WTC11 (cell line): ENCODE measurements at regions not wholly inside any gene's neighbourhood (a gene's known extent, or its start where the extent isn't known, plus 50 kb on each side); places are given as distances from the start of the nearest gene placed in this dataset.

Experiments used
- ATAC-seq: fragments of 200-7000 bp; cut with Tn5 transposase; 2 replicates; pipeline ENCODE4 v1.10.0; 2021; ENCODE audit warnings: mild to moderate bottlenecking, moderate library complexity
- CTCF ChIA-PET: fragments of 300-600 bp; sonication (Branson Sonifier 250); formaldehyde crosslinking; loops from one replicate; lab custom pipeline; 2021; ENCODE audit warnings: antibody characterized with exemption; lab: Charles Lee
- POLR2A ChIA-PET: fragments of 350-600 bp; sonication (Branson Sonifier 250); formaldehyde crosslinking; loops from one replicate; lab custom pipeline; 2021; ENCODE audit warnings: antibody characterized with exemption; lab: Charles Lee
- DNase-seq: peaks from one replicate; pipeline ENCODE4 v3.0.0; 2021; ENCODE audit warnings: low spot score
- H3K27ac Mint-ChIP-seq: 2 replicates; pipeline ENCODE4 v1.8.0; 2021; ENCODE audit warnings: mixed read lengths
- H3K27me3 Mint-ChIP-seq: 2 replicates; pipeline ENCODE4 v1.8.0; 2021; ENCODE audit warnings: low read depth, mild to moderate bottlenecking, moderate library complexity, mixed read lengths
- H3K36me3 Mint-ChIP-seq: 2 replicates; pipeline ENCODE4 v1.8.0; 2021; ENCODE audit warnings: mixed read lengths
- H3K4me1 Mint-ChIP-seq: 2 replicates; pipeline ENCODE4 v1.8.0; 2022; ENCODE audit warnings: mixed read lengths
- H3K4me3 Mint-ChIP-seq: 2 replicates; pipeline ENCODE4 v1.8.0; 2021; ENCODE audit warnings: mild to moderate bottlenecking, moderate library complexity, mixed read lengths
- H3K9me3 Mint-ChIP-seq: 2 replicates; pipeline ENCODE4 v1.8.0; 2021; ENCODE audit warnings: mixed read lengths
- AR ChIP-seq: fragments of 250-450 bp; sonication (Bioruptor Pico); IDR thresholded peaks from 2 replicates; pipeline ENCODE4 v1.9.0; 2021; ENCODE audit warnings: mild to moderate bottlenecking
- GRHL2 ChIP-seq: fragments of 250-450 bp; sonication (Bioruptor Pico); IDR thresholded peaks from 2 replicates; pipeline ENCODE4 v1.8.0; 2022; ENCODE audit warnings: mild to moderate bottlenecking, moderate library complexity; ENCODE audit not compliant: insufficient replicate concordance, severe bottlenecking
- MYBL2 ChIP-seq: sonication (generic); formaldehyde crosslinking; IDR thresholded peaks from 2 replicates; pipeline ENCODE4 v1.8.1; 2023; ENCODE audit warnings: mild to moderate bottlenecking, moderate library complexity, missing genetic modification reagents
- NFATC4 ChIP-seq: fragments of 250-450 bp; sonication (Bioruptor Pico); IDR thresholded peaks from 2 replicates; pipeline ENCODE4 v1.9.0; 2021; ENCODE audit warnings: mild to moderate bottlenecking
- OVOL2 ChIP-seq: fragments of 250-450 bp; sonication (Bioruptor Pico); IDR thresholded peaks from 2 replicates; pipeline ENCODE4 v1.9.0; 2021; ENCODE audit warnings: mild to moderate bottlenecking, borderline replicate concordance
- RELA ChIP-seq: sonication (generic); formaldehyde crosslinking; IDR thresholded peaks from 2 replicates; pipeline ENCODE4 v1.8.1; 2022; ENCODE audit warnings: missing genetic modification reagents, mild to moderate bottlenecking, borderline replicate concordance
- SP1 ChIP-seq: sonication (generic); formaldehyde crosslinking; conservative IDR thresholded peaks from 2 replicates; pipeline ENCODE4 v1.8.1; 2022; ENCODE audit warnings: missing genetic modification reagents
- TCF7 ChIP-seq: sonication (generic); formaldehyde crosslinking; IDR thresholded peaks from 2 replicates; pipeline ENCODE4 v1.8.0; 2022; ENCODE audit warnings: mild to moderate bottlenecking, low read depth, missing genetic modification reagents, moderate library complexity
- ZNF219 ChIP-seq: sonication (generic); formaldehyde crosslinking; IDR thresholded peaks from 2 replicates; pipeline ENCODE4 v1.8.0; 2023; ENCODE audit warnings: missing genetic modification reagents, mild to moderate bottlenecking, borderline replicate concordance
- ZNF425 ChIP-seq: fragments of 250-450 bp; sonication (Bioruptor Pico); conservative IDR thresholded peaks from 2 replicates; pipeline ENCODE4 v1.9.0; 2021; ENCODE audit warnings: mild to moderate bottlenecking
- TF ChIP-seq, protein P1 (sequence below): fragments of 250-450 bp; sonication (Bioruptor Pico); IDR thresholded peaks from 2 replicates; pipeline ENCODE4 v1.9.0; 2021; ENCODE audit warnings: moderate library complexity, mild to moderate bottlenecking, inconsistent platforms, borderline replicate concordance
- TF ChIP-seq, protein P2 (sequence below): sonication (generic); formaldehyde crosslinking; IDR thresholded peaks from 2 replicates; pipeline ENCODE4 v1.8.0; 2022; ENCODE audit warnings: mild to moderate bottlenecking, missing genetic modification reagents
- TF ChIP-seq, protein P3 (sequence below): sonication (generic); formaldehyde crosslinking; IDR thresholded peaks from 2 replicates; pipeline ENCODE4 v1.8.1; 2023; ENCODE audit warnings: mild to moderate bottlenecking, missing genetic modification reagents

DNA sequence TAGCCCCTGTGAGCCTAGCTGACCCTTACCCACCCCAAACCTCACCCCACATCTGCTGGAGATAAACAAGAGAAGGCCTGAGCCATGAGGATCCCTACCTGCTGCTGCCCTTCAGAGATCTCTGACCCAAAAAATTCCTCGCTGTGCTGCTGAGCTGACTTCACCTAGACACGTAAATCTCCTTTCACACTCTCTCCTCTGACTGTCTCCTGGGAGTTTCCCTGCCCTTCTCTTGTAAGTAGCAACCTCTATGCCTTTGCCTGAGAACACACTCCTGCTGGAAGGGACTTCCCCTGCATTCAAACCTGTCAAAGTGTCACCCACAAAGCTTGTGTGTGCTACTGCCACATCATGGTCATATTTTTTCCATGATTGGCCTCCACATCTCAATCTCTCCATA is 134.2 kb upstream of the NOL4 start:
- TF ChIP-seq ZNF425 (CRISPR knock-in tag), result no peak
- no peak for TF ChIP-seq OVOL2 (CRISPR knock-in tag)
- TF ChIP-seq, protein P1, sequence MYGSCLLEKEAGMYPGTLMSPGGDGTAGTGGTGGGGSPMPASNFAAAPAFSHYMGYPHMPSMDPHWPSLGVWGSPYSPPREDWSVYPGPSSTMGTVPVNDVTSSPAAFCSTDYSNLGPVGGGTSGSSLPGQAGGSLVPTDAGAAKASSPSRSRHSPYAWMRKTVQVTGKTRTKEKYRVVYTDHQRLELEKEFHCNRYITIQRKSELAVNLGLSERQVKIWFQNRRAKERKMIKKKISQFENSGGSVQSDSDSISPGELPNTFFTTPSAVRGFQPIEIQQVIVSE (CRISPR knock-in tag), result no peak
- TF ChIP-seq, protein P2, sequence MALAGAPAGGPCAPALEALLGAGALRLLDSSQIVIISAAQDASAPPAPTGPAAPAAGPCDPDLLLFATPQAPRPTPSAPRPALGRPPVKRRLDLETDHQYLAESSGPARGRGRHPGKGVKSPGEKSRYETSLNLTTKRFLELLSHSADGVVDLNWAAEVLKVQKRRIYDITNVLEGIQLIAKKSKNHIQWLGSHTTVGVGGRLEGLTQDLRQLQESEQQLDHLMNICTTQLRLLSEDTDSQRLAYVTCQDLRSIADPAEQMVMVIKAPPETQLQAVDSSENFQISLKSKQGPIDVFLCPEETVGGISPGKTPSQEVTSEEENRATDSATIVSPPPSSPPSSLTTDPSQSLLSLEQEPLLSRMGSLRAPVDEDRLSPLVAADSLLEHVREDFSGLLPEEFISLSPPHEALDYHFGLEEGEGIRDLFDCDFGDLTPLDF (CRISPR knock-in tag), result no peak
- TF ChIP-seq, protein P3, sequence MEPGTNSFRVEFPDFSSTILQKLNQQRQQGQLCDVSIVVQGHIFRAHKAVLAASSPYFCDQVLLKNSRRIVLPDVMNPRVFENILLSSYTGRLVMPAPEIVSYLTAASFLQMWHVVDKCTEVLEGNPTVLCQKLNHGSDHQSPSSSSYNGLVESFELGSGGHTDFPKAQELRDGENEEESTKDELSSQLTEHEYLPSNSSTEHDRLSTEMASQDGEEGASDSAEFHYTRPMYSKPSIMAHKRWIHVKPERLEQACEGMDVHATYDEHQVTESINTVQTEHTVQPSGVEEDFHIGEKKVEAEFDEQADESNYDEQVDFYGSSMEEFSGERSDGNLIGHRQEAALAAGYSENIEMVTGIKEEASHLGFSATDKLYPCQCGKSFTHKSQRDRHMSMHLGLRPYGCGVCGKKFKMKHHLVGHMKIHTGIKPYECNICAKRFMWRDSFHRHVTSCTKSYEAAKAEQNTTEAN (CRISPR knock-in tag), result no peak
- ATAC-seq (no peak), DNase-seq (no peak)
- Mint-ChIP-seq H3K36me3 (no peaks in the 10 kb centered on the region), H3K9me3 (peaks cover 10% of the 10 kb centered on the region), H3K4me3 (no peak overlapping the region), H3K27me3 (no peaks in the 10 kb centered on the region), H3K27ac (peak overlapping the region; percentile 28; the same call in 1 of the 2 replicates), H3K4me1 (no peaks in the 10 kb centered on the region)
- ChIA-PET CTCF (no interaction called here), POLR2A (no interaction called here)

- no peaks in the 10 kb centered on the region for H3K4me1 Mint-ChIP-seq
- H3K4me3 Mint-ChIP-seq, result no peak overlapping the region
- H3K27ac Mint-ChIP-seq, result no peak overlapping the region
- no peaks in the 10 kb centered on the region for H3K9me3 Mint-ChIP-seq
- no peak for TF ChIP-seq SP1 (CRISPR knock-in tag)
- TF ChIP-seq AR, result no peak
- TF ChIP-seq, protein P3 (CRISPR knock-in tag), result no peak
- TF ChIP-seq RELA (CRISPR knock-in tag), result no peak
- TF ChIP-seq NFATC4 (CRISPR knock-in tag), result no peak
- TF ChIP-seq MYBL2 (CRISPR knock-in tag), result no peak
- no peak for TF ChIP-seq GRHL2 (CRISPR knock-in tag)
- no peak for TF ChIP-seq ZNF219 (CRISPR knock-in tag)
- TF ChIP-seq TCF7 (CRISPR knock-in tag), result no peak
- H3K27me3 Mint-ChIP-seq, result no peaks in the 10 kb centered on the region
- ATAC-seq, result no peak
- no peak for DNase-seq
- CTCF ChIA-PET, result no interaction called here
- no peaks in the 10 kb centered on the region for H3K36me3 Mint-ChIP-seq
- POLR2A ChIA-PET, result no interaction called here
These were observed 140.0 kb upstream of the NOL4 start for GRCh38 chr18:34364699-34365098.
